ENCODE measurements at regions not wholly inside any gene's neighbourhood (a gene's known extent, or its start where the extent isn't known, plus 50 kb on each side); places are given as distances from the start of the nearest gene placed in this dataset.

GRCh38 chr5:98679963-98680362 is 93.5 kb upstream of the RGMB start:
- no peak for DNase-seq (ENCODE audit: low spot score)

GRCh38 chr5:98690002-98690401 is 83.5 kb upstream of the RGMB start:
- no peak for DNase-seq (ENCODE audit: low spot score)

- DNase-seq (ENCODE audit: low spot score): no peak
These were observed 78.6 kb upstream of the RGMB start for GRCh38 chr5:98694902-98695301.

GRCh38 chr5:98698359-98698758 is 75.1 kb upstream of the RGMB start:
- no peak for DNase-seq (ENCODE audit: low spot score)

- no peak for DNase-seq (ENCODE audit: low spot score)
These were observed 72.7 kb upstream of the RGMB start for GRCh38 chr5:98700730-98701129.

- DNase-seq (ENCODE audit: low spot score): no peak
These were observed 67.6 kb upstream of the RGMB start for GRCh38 chr5:98705841-98706240.

- DNase-seq (ENCODE audit: low spot score): no peak
These were observed 63.8 kb upstream of the RGMB start for GRCh38 chr5:98709681-98710080.

- peak; percentile 17 for DNase-seq (ENCODE audit: low spot score)
These were observed 60.4 kb upstream of the RGMB start for GRCh38 chr5:98713027-98713426.

GRCh38 chr5:98713856-98714255 is 59.6 kb upstream of the RGMB start:
- DNase-seq (ENCODE audit: low spot score): no peak

GRCh38 chr5:98714710-98715288 is 58.7 kb upstream of the RGMB start:
- no peak for DNase-seq (ENCODE audit: low spot score)

GRCh38 chr5:98721231-98721928 is 52.1 kb upstream of the RGMB start:
- DNase-seq (ENCODE audit: low spot score): no peak

GRCh38 chr5:98722188-98722587 is 51.3 kb upstream of the RGMB start:
- DNase-seq (ENCODE audit: low spot score): no peak

GRCh38 chr5:98723061-98723460 is 50.4 kb upstream of the RGMB start:
- DNase-seq (ENCODE audit: low spot score): no peak

Data from RKO (cell line).